Epithelial cell of esophagus (primary cell): ENCODE measurements at regions not wholly inside any gene's neighbourhood (a gene's known extent, or its start where the extent isn't known, plus 50 kb on each side); places are given as distances from the start of the nearest gene placed in this dataset.

ENCODE experiments used
- DNase-seq: peaks from one replicate; pipeline ENCODE4 v3.0.0; 2010; ENCODE audit warnings: low read depth
- H3K4me3 ChIP-seq: 2 replicates; pipeline ENCODE4 v1.5.1; 2011; ENCODE audit warnings: mild to moderate bottlenecking, low read length, control low read depth
- CTCF ChIP-seq: IDR thresholded peaks from 2 replicates; pipeline ENCODE4 v1.5.1; 2011; ENCODE audit warnings: low read depth, mild to moderate bottlenecking, low read length, control low read depth, inconsistent platforms; ENCODE audit not compliant: insufficient read depth; ENCODE audit errors: missing control alignments

- no peak overlapping the region for H3K4me3 ChIP-seq
- TF ChIP-seq CTCF = no peak
- no peak for DNase-seq
Observed at GRCh38 chr6:6863970-6864639, 243.7 kb upstream of the RREB1 start.

- H3K4me3 ChIP-seq = no peak overlapping the region
- no peak for DNase-seq
- TF ChIP-seq CTCF = no peak
Observed at GRCh38 chr6:6865611-6866010, 242.2 kb upstream of the RREB1 start.

- DNase-seq = peak; percentile 12
- TF ChIP-seq CTCF = no peak
- no peak overlapping the region for H3K4me3 ChIP-seq
Observed at GRCh38 chr6:6866656-6867403, 240.9 kb upstream of the RREB1 start.

- TF ChIP-seq CTCF = no peak
- H3K4me3 ChIP-seq = no peak overlapping the region
Observed at GRCh38 chr6:6867404-6867799, 240.4 kb upstream of the RREB1 start.

GRCh38 chr6:6869094-6869493 is 238.7 kb upstream of the RREB1 start:
- no peak overlapping the region for H3K4me3 ChIP-seq
- no peak for TF ChIP-seq CTCF
- no peak for DNase-seq

More at GRCh38 chr6:6867404-6867799, 240.4 kb upstream of the RREB1 start:
- DNase-seq = no peak

GRCh38 chr6:6870921-6871320 is 236.8 kb upstream of the RREB1 start:
- DNase-seq = no peak
- H3K4me3 ChIP-seq = no peak overlapping the region
- TF ChIP-seq CTCF = no peak
